LNCaP clone FGC (cell line): ENCODE measurements at regions not wholly inside any gene's neighbourhood (a gene's known extent, or its start where the extent isn't known, plus 50 kb on each side); places are given as distances from the start of the nearest gene placed in this dataset.
"Not testable (repeated sequence)": the region's sequence is repeated elsewhere in the genome, so short reads cannot be mapped to it uniquely, and the experiment has no call there.

Source experiments
- DNase-seq: peaks from one replicate; pipeline ENCODE4 v3.0.0-alpha.2; 2011; ENCODE audit warnings: low read depth
- H3K4me3 ChIP-seq: 2 replicates; pipeline ENCODE4 v1.5.1; 2011; ENCODE audit warnings: mild to moderate bottlenecking, low read depth, low read length, control low read depth
- TF ChIP-seq, protein P1 (sequence below): IDR thresholded peaks from 2 replicates; pipeline ENCODE4 v1.5.1; 2012; ENCODE audit warnings: mild to moderate bottlenecking; ENCODE audit not compliant: control insufficient read depth, insufficient read depth; ENCODE audit errors: extremely low read depth

DNA sequence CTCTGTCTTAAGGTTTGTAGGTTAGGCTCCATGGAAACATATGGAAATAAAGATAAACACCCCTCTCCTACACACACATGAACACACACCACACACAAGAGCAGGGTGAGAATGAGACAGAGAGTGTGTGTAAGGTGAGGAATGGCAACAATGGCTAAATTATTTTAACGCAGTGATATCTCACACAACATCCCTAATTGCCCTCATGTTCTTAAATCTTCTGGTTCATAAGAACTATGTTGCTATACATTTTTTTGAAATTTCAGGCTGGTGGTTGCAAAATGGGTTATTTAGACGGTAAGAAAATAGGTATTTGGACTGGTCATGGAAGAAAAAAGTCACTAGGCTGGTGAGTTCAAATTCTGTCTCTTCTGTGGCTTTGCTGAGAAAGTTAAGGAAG lies 316.7 kb upstream of the ESRRG start:
- TF ChIP-seq, protein P1, sequence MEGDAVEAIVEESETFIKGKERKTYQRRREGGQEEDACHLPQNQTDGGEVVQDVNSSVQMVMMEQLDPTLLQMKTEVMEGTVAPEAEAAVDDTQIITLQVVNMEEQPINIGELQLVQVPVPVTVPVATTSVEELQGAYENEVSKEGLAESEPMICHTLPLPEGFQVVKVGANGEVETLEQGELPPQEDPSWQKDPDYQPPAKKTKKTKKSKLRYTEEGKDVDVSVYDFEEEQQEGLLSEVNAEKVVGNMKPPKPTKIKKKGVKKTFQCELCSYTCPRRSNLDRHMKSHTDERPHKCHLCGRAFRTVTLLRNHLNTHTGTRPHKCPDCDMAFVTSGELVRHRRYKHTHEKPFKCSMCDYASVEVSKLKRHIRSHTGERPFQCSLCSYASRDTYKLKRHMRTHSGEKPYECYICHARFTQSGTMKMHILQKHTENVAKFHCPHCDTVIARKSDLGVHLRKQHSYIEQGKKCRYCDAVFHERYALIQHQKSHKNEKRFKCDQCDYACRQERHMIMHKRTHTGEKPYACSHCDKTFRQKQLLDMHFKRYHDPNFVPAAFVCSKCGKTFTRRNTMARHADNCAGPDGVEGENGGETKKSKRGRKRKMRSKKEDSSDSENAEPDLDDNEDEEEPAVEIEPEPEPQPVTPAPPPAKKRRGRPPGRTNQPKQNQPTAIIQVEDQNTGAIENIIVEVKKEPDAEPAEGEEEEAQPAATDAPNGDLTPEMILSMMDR = no peak
- H3K4me3 ChIP-seq = no peak overlapping the region
- DNase-seq = no peak

DNA sequence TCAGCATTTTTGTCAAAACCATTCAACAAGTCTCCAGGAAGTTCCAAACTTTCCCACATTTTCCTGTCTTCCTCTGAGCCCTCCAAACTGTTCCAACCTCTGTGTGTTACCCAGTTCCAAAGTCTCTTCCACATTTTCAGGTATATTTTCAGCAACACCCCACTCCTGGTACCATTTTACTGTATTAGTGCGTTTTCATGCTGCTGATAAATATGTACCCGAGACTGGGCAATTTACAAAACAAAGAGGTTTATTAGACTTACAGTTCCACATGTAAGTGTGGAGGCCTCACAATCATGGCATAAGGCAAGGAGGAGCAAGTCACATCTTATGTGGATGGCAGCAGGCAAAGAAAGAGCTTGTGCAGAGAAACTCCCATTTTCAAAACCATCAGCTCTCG lies 315.9 kb upstream of the ESRRG start:
- H3K4me3 ChIP-seq, DNase-seq: not testable (repeated sequence)

DNA sequence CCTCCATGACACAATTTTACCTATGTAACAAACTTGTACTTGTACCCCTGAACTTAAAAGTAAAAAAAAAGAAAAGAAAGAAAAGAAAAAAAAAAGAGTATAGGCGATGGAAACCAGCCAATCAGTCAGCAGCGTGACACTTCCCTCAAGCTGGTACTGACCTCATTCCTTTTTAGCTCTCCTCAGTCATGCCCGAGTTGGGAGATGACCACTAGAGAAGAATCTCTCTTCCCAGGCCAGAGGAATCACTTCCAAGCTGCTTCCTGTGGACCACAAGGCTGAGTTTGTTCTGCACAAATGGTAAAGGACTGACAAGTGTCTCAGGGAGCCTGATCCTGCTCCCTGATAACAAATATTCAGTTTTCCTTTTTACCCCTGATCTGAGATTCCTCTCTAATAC lies 313.5 kb upstream of the ESRRG start:
- no peak for DNase-seq
- TF ChIP-seq, protein P1 = no peak
- H3K4me3 ChIP-seq = no peak overlapping the region

DNA sequence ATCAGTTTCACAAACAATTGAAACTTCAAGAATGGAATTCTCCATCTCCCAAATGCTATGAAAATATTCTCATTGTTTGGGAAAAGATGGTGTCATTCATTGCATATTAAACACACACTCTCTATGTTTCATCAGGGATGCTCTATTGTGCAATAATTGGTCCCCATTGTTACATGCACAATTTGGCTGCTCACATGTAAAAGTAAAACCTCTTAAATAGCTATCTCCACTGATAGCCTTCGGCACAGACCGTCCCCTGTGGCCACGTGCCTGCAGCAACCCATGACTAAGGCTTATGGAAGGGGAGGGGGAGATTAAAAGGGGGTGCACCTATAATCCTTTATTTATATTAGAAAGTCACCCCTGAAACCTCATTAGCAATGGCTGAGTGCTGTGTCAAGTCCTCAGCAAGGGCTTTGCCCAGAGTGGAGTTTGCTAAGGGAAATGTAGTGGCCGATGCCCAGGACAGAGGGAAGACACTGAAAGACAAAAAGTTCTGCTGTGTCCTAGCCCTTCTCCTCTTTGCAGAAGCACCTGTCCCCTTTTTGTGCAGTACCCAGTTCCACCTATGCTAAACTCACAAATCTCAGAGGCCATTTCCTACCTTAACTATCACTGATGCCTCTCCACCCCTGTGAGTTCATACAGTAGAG lies 309.6 kb upstream of the ESRRG start:
- H3K4me3 ChIP-seq = no peak overlapping the region
- TF ChIP-seq, protein P1 = no peak
- DNase-seq = no peak

DNA sequence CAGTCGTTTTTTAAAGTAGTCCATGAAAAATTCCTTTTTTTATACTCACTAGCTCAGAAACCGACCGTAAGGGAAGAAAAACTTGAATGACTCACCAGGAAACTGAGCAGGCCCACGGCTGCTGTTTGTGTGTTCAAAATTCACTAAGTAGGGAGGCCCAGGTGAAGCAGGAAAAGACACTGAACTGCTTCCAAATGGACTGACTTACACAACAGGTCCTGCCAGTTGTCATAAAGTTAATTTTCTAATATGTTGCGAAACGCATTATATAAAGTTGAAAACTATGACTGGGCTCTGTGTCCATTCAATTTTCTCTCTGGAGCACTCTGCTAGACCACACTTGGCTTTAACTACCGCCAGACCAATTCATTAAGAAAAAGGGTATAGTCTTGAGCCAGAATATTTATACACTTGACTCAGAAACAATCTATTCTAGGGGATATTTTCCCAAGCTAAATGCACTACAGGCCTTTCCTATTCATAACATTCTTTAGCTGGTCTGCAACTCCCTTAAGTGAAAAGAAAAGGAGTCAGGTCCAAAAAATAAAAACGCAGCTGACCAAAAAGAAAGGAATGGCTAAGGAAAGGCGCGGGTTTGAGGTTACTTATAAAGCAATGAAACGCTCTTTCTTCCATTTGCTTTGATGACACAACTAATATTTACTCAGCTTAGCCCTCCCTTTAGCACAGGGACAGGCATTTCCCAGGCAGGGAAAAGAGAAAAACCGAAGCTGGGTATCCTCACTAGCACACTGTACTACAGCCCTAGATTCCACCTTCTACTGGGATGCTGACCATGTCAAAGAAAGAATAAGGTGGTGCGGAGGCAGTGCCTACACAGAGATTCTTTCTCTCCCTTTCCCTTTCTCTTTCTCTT lies 306.3 kb upstream of the ESRRG start:
- TF ChIP-seq, protein P1 = no peak
- peak; percentile 72 for DNase-seq
- H3K4me3 ChIP-seq = 0 out of 2 replicates have a peak overlapping the region, but pooled peaks have one; percentile 2

DNA sequence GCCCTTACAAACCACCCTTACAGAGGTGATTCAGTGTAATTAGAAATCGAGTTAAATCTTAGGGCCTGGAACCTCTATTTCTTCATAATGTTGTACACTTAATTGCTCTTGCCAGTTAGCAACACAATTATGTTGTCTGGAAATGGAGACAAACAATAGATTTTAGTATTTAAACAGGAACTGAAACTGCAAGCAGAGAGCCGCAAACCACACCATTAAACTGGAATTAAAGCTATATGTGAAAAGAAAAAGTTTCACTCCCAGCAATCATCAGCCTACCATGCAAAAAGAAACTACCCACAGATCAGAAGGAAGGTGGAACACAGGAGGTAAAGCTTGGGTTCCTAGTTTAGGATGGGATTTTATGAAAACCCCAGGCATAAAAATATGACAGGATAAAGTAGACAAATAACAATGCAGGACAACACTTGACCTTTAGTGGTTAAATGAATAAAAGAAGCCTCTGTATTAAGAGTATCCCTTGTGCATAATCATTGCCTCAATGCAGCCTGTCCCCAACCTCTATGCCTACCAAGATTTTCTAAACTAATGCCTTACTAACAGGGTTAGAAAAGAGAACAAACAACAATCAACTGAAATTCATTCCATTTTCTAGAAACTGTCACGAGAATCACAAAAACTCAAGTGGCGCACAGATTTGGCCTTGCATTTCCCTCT lies 304.3 kb upstream of the ESRRG start:
- TF ChIP-seq, protein P1 = no peak

DNA sequence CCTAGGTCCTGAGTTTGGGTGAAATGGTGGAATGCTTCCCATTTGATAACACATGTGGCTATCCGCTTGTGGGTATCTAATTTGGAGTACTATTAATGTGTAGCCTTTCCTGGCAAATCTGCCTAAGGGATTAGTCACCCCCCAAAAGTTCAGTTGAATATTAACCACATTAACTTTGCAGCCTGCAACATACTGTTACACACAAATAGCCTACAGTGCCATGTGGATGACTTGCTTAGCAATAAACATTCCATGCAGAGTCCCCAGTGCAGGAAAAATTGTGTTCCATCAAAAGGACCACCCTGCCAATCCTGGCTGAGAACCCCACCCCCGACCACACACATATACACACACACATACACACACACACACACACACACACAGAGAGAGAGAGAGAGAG lies 303.3 kb upstream of the ESRRG start:
- H3K4me3 ChIP-seq = no peak overlapping the region
- DNase-seq = no peak
- TF ChIP-seq, protein P1 = no peak

More for the DNA sequence above, 304.3 kb upstream of the ESRRG start:
- DNase-seq = no peak
- no peak overlapping the region for H3K4me3 ChIP-seq
